H1 (cell line): ENCODE measurements at regions not wholly inside any gene's neighbourhood (a gene's known extent, or its start where the extent isn't known, plus 50 kb on each side); places are given as distances from the start of the nearest gene placed in this dataset.

Experiments
- BACH1 ChIP-seq: IDR thresholded peaks from 2 replicates; pipeline ENCODE4 v1.6.1; 2012; ENCODE audit warnings: low read length, improper control_type of control experiment
- CBX5 ChIP-seq: fragments of 300-800, 300-1000 bp; sonication (generic); IDR thresholded peaks from 2 replicates; pipeline ENCODE4 v1.7.1; 2016; ENCODE audit warnings: antibody characterized with exemption, low read length, low read depth
- CBX8 ChIP-seq: fragments of 300-800, 300-1000 bp; sonication (generic); IDR thresholded peaks from 2 replicates; pipeline ENCODE4 v1.7.1; 2016; ENCODE audit warnings: low read depth, low read length, borderline replicate concordance
- SP1 ChIP-seq: IDR thresholded peaks from 2 replicates; pipeline ENCODE4 v1.6.1; 2011; ENCODE audit warnings: low read depth, low read length

GRCh38 chr12:24701343-24701742 lies 247.6 kb downstream of the BCAT1 start (continued):
- TF ChIP-seq CBX5, result no peak
- no peak for TF ChIP-seq BACH1
- TF ChIP-seq SP1, result no peak
- TF ChIP-seq CBX8, result no peak
